ENCODE measurements at regions not wholly inside any gene's neighbourhood (a gene's known extent, or its start where the extent isn't known, plus 50 kb on each side); places are given as distances from the start of the nearest gene placed in this dataset.
A peak's percentile ranks its signal among the peaks of the same experiment; 100 is the strongest.

GRCh38 chr18:66727991-66728390, 124.1 kb upstream of the CDH19 start:
- DNase-seq: peak; percentile 22 to 50 (median 49)

- no peak for DNase-seq
Measured at GRCh38 chr18:66724664-66725356, 120.9 kb upstream of the CDH19 start.

GRCh38 chr18:66722671-66723070, 118.8 kb upstream of the CDH19 start:
- DNase-seq: no peak

GRCh38 chr18:66708646-66709045, 104.8 kb upstream of the CDH19 start:
- peak; percentile 10 to 39 (median 29) for DNase-seq

- no peak for DNase-seq
Measured at GRCh38 chr18:66707473-66707872, 103.6 kb upstream of the CDH19 start.

GRCh38 chr18:66695281-66695680, 91.4 kb upstream of the CDH19 start:
- DNase-seq: no peak

GRCh38 chr18:66694852-66695251, 91.0 kb upstream of the CDH19 start:
- no peak for DNase-seq

- DNase-seq: no peak
Measured at GRCh38 chr18:66687635-66688034, 83.7 kb upstream of the CDH19 start.

- DNase-seq: peak; percentile 13 to 27 (median 22)
Measured at GRCh38 chr18:66682855-66683322, 79.0 kb upstream of the CDH19 start.

GRCh38 chr18:66676699-66677098, 72.8 kb upstream of the CDH19 start:
- no peak for DNase-seq

- DNase-seq: no peak
Measured at GRCh38 chr18:66674286-66674685, 70.4 kb upstream of the CDH19 start.

- DNase-seq: no peak
Measured at GRCh38 chr18:66668706-66669105, 64.8 kb upstream of the CDH19 start.

- no peak for DNase-seq
Measured at GRCh38 chr18:66662632-66663031, 58.7 kb upstream of the CDH19 start.

GRCh38 chr18:66655407-66655806, 51.5 kb upstream of the CDH19 start:
- no peak for DNase-seq
